Liver (tissue), 8 donors: ENCODE measurements at regions not wholly inside any gene's neighbourhood (a gene's known extent, or its start where the extent isn't known, plus 50 kb on each side); places are given as distances from the start of the nearest gene placed in this dataset.

ENCODE experiments used
- DNase-seq: peaks from one replicate; pipeline ENCODE4 v3.0.0-alpha.2; 2017; ENCODE audit warnings: low spot score
- H3K27ac ChIP-seq, 2 donors: one replicate each; pipeline ENCODE4 v1.7.0; 2013; ENCODE audit warnings: inconsistent platforms in 2 of 2, low read length in 2 of 2, control low read depth in 1 of 2, low read depth in 1 of 2, mild to moderate bottlenecking in 1 of 2
- H3K27me3 ChIP-seq, 4 donors: one replicate each; pipeline versions ENCODE4 v1.6.1 to v1.7.0; 2013; ENCODE audit warnings: low read length in 3 of 4, inconsistent platforms in 1 of 4, mild to moderate bottlenecking in 1 of 4, moderate library complexity in 1 of 4; ENCODE audit not compliant: control insufficient read depth in 4 of 4, insufficient read depth in 4 of 4
- H3K36me3 ChIP-seq, 4 donors: one replicate each; pipeline versions ENCODE4 v1.6.1 to v1.7.0; 2013; ENCODE audit warnings: low read length in 3 of 4, mild to moderate bottlenecking in 3 of 4, low read depth in 1 of 4, moderate library complexity in 1 of 4; ENCODE audit not compliant: control insufficient read depth in 4 of 4, insufficient read depth in 3 of 4
- H3K4me1 ChIP-seq, 4 donors: one replicate each; pipeline versions ENCODE4 v1.6.1 to v1.7.0; 2013; ENCODE audit warnings: low read length in 3 of 4, mild to moderate bottlenecking in 3 of 4, moderate library complexity in 1 of 4; ENCODE audit not compliant: control insufficient read depth in 4 of 4, insufficient read depth in 4 of 4
- H3K4me3 ChIP-seq, 3 donors: one replicate each; pipeline versions ENCODE4 v1.6.1 to v1.7.0; 2013; ENCODE audit warnings: low read length in 3 of 3, control low read depth in 1 of 3, low read depth in 1 of 3, mild to moderate bottlenecking in 1 of 3
- H3K9ac ChIP-seq, 2 donors: one replicate each; pipeline ENCODE4 v1.7.0; 2013; ENCODE audit warnings: low read length in 2 of 2, mild to moderate bottlenecking in 2 of 2, moderate library complexity in 2 of 2, control low read depth in 1 of 2, low read depth in 1 of 2
- H3K9me3 ChIP-seq, 4 donors: one replicate each; pipeline versions ENCODE4 v1.6.1 to v1.7.0; 2013; ENCODE audit warnings: low read length in 3 of 4; ENCODE audit not compliant: control insufficient read depth in 4 of 4
- ATF3 ChIP-seq: IDR thresholded peaks from 2 replicates; pipeline ENCODE4 v1.6.1; 2016; ENCODE audit warnings: antibody characterized with exemption
- CTCF ChIP-seq: fragments of 150-350 bp; IDR thresholded peaks from 2 replicates; pipeline ENCODE4 v1.5.1; 2017; ENCODE audit warnings: improper control_type of control experiment, low read depth, low read length; ENCODE audit not compliant: missing input control
- EGR1 ChIP-seq, 2 donors: IDR thresholded peaks; 2 replicates each; pipeline ENCODE4 v1.6.1; 2016 to 2018; ENCODE audit warnings: antibody characterized with exemption in 2 of 2, low read depth in 2 of 2
- FOXA1 ChIP-seq: IDR thresholded peaks from 2 replicates; pipeline ENCODE4 v1.6.1; 2016; ENCODE audit warnings: antibody characterized with exemption
- FOXA2 ChIP-seq: IDR thresholded peaks from 2 replicates; pipeline ENCODE4 v1.6.1; 2016; ENCODE audit warnings: antibody characterized with exemption
- GABPA ChIP-seq, 2 donors: IDR thresholded peaks in 1 of 2; conservative IDR thresholded peaks in 1 of 2; 2 replicates each; pipeline ENCODE4 v1.6.1; 2016; ENCODE audit warnings: antibody characterized with exemption in 2 of 2, mild to moderate bottlenecking in 1 of 2, moderate library complexity in 1 of 2
- HNF4A ChIP-seq, 2 donors: conservative IDR thresholded peaks; 2 replicates each; pipeline ENCODE4 v1.6.1; 2016; ENCODE audit warnings: antibody characterized with exemption in 2 of 2, mild to moderate bottlenecking in 2 of 2
- HNF4G ChIP-seq: IDR thresholded peaks from 2 replicates; pipeline ENCODE4 v1.6.1; 2016; ENCODE audit warnings: antibody characterized with exemption
- JUND ChIP-seq, 2 donors: IDR thresholded peaks; 2 replicates each; pipeline ENCODE4 v1.6.1; 2016; ENCODE audit warnings: antibody characterized with exemption in 2 of 2
- MAX ChIP-seq: IDR thresholded peaks from 2 replicates; pipeline ENCODE4 v1.6.1; 2016; ENCODE audit warnings: antibody characterized with exemption
- NR2F2 ChIP-seq: IDR thresholded peaks from 2 replicates; pipeline ENCODE4 v1.6.1; 2016; ENCODE audit warnings: antibody characterized with exemption
- RAD21 ChIP-seq, 2 donors: IDR thresholded peaks; 2 replicates each; pipeline ENCODE4 v1.6.1; 2016; ENCODE audit warnings: antibody characterized with exemption in 2 of 2, mild to moderate bottlenecking in 2 of 2
- REST ChIP-seq: IDR thresholded peaks from 2 replicates; pipeline ENCODE4 v1.6.1; 2016; ENCODE audit warnings: antibody characterized with exemption, mild to moderate bottlenecking
- RXRA ChIP-seq, 2 donors: IDR thresholded peaks; 2 replicates each; pipeline ENCODE4 v1.6.1; 2017 to 2018; ENCODE audit warnings: antibody characterized with exemption in 2 of 2, mild to moderate bottlenecking in 1 of 2
- SP1 ChIP-seq: IDR thresholded peaks from 2 replicates; pipeline ENCODE4 v1.6.1; 2018; ENCODE audit warnings: antibody characterized with exemption, mild to moderate bottlenecking
- TAF1 ChIP-seq: conservative IDR thresholded peaks from 2 replicates; pipeline ENCODE4 v1.6.1; 2016; ENCODE audit warnings: antibody characterized with exemption, mild to moderate bottlenecking
- YY1 ChIP-seq: IDR thresholded peaks from 2 replicates; pipeline ENCODE4 v1.6.1; 2016; ENCODE audit warnings: antibody characterized with exemption, mild to moderate bottlenecking
- ZBTB33 ChIP-seq: IDR thresholded peaks from 2 replicates; pipeline ENCODE4 v1.6.1; 2016; ENCODE audit warnings: antibody characterized with exemption
- WGBS: extraction: QIAGEN DNeasy Blood & Tissue Kit; methylation state at CpG from one replicate; pipeline ENCODE4 v1.1.7; 2013; 5-methylcytosine and 5-hydroxymethylcytosine counted together
- donor health status: healthy.
- donor health status: healthy.
- donor health status: healthy.
- donor health status: healthy.
- donor health status: healthy.

- H3K9me3 ChIP-seq = no peaks in the 10 kb centered on the region
- H3K4me1 ChIP-seq = no peaks in the 10 kb centered on the region
- H3K27ac ChIP-seq = no peak overlapping the region
- H3K4me3 ChIP-seq = no peak overlapping the region
- no peak for TF ChIP-seq SP1
- TF ChIP-seq RAD21 (IDR thresholded peaks at IDR 0.05) = no peak
- TF ChIP-seq GABPA (IDR thresholded peaks at IDR 0.05 in 1 of 2, conservative IDR thresholded peaks at IDR 0.05 in 1 of 2) = no peak
- TF ChIP-seq ATF3 = no peak
- TF ChIP-seq FOXA1 = no peak
- TF ChIP-seq HNF4G = no peak
- TF ChIP-seq JUND (IDR thresholded peaks at IDR 0.05) = no peak
- no peak for TF ChIP-seq TAF1
- no peak for TF ChIP-seq EGR1 (IDR thresholded peaks at IDR 0.05; ENCODE audit: low read depth in 2 of 2)
- no peak for TF ChIP-seq HNF4A (conservative IDR thresholded peaks at IDR 0.05)
- H3K27me3 ChIP-seq = peaks cover 0 to 3% (median 0%) of the 10 kb centered on the region in 4 donors
- H3K36me3 ChIP-seq = no peaks in the 10 kb centered on the region
- H3K9ac ChIP-seq = no peak overlapping the region
- WGBS = 58% methylated on average over 4 of the region's 4 CpGs
- no peak for DNase-seq
Observed at GRCh38 chr2:58895857-58896256, 654.7 kb upstream of the FANCL start.

- H3K27me3 ChIP-seq = peaks cover 0 to 3% (median 0%) of the 10 kb centered on the region in 4 donors
- H3K27ac ChIP-seq = no peak overlapping the region
- H3K9me3 ChIP-seq = peaks cover 0 to 1% (median 0%) of the 10 kb centered on the region in 4 donors
- no peak overlapping the region for H3K9ac ChIP-seq
- H3K4me1 ChIP-seq = no peaks in the 10 kb centered on the region
- TF ChIP-seq SP1 (no peak), RAD21 (IDR thresholded peaks at IDR 0.05) (no peak), TAF1 (no peak), EGR1 (IDR thresholded peaks at IDR 0.05; ENCODE audit: low read depth in 2 of 2) (no peak), MAX (no peak), ATF3 (no peak), HNF4G (no peak), GABPA (IDR thresholded peaks at IDR 0.05 in 1 of 2, conservative IDR thresholded peaks at IDR 0.05 in 1 of 2) (no peak), FOXA1 (no peak), NR2F2 (no peak), JUND (IDR thresholded peaks at IDR 0.05) (no peak), FOXA2 (no peak), CTCF (no peak)
- no peak for DNase-seq
- no peaks in the 10 kb centered on the region for H3K36me3 ChIP-seq
- WGBS = 83% methylated on average over 14 of the region's 14 CpGs
- H3K4me3 ChIP-seq = no peak overlapping the region
Observed at GRCh38 chr2:58893656-58894351, 652.7 kb upstream of the FANCL start.

- DNase-seq = no peak
- Histone ChIP-seq H3K4me3 (no peak overlapping the region), H3K36me3 (no peaks in the 10 kb centered on the region), H3K9me3 (peaks cover 0 to 2% (median 0%) of the 10 kb centered on the region in 4 donors), H3K27ac (no peak overlapping the region), H3K27me3 (peaks cover 0 to 3% (median 0%) of the 10 kb centered on the region in 4 donors), H3K9ac (no peak overlapping the region), H3K4me1 (no peaks in the 10 kb centered on the region)
- WGBS = 71% methylated on average over 4 of the region's 4 CpGs
- TF ChIP-seq GABPA (IDR thresholded peaks at IDR 0.05 in 1 of 2, conservative IDR thresholded peaks at IDR 0.05 in 1 of 2) (no peak), RXRA (IDR thresholded peaks at IDR 0.05) (no peak), ATF3 (no peak), FOXA1 (no peak), REST (no peak), EGR1 (IDR thresholded peaks at IDR 0.05; ENCODE audit: low read depth in 2 of 2) (no peak), ZBTB33 (no peak), YY1 (no peak)
Observed at GRCh38 chr2:58891828-58892377, 650.8 kb upstream of the FANCL start.
